Peyer's patch (tissue), 4 donors: ENCODE measurements at regions not wholly inside any gene's neighbourhood (a gene's known extent, or its start where the extent isn't known, plus 50 kb on each side); places are given as distances from the start of the nearest gene placed in this dataset.

Experiments
- POLR2A ChIP-seq, 2 donors: fragments of 450-650 bp; IDR thresholded peaks; one replicate each; pipeline ENCODE4 v1.5.1; 2017; ENCODE audit warnings: antibody characterized with exemption in 2 of 2, mild to moderate bottlenecking in 2 of 2, moderate library complexity in 2 of 2
- TF ChIP-seq, protein P1 (sequence below), 6 experiments: fragments of 450-650 bp in 4 of 6; fragments of 200-600 bp in 2 of 6; sonication (generic) in 1 of 6; IDR thresholded peaks; one replicate each; pipeline ENCODE4 v1.5.1; 2017 to 2019; ENCODE audit warnings: antibody characterized with exemption in 6 of 6, mild to moderate bottlenecking in 3 of 6, moderate library complexity in 1 of 6

DNA sequence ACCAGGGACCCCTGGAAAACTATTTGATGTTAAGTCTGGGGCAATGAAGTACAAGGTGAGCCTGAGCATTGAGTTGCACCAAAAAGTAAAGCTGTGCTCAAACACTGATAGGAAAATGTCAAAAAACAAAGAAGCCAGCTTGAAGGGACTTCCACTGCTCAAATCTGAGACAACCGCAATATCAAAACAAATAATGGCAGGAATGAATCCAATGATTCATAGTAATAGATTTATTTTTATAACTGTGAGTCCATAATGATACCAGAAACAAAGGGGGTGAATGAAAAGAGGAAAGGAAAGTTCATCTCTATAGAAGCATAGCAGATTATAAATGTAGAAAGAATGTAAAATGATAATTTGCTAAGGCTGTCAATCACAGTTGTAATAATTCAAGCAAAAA is 237.3 kb upstream of the ZBTB20 start:
- TF ChIP-seq, protein P1, sequence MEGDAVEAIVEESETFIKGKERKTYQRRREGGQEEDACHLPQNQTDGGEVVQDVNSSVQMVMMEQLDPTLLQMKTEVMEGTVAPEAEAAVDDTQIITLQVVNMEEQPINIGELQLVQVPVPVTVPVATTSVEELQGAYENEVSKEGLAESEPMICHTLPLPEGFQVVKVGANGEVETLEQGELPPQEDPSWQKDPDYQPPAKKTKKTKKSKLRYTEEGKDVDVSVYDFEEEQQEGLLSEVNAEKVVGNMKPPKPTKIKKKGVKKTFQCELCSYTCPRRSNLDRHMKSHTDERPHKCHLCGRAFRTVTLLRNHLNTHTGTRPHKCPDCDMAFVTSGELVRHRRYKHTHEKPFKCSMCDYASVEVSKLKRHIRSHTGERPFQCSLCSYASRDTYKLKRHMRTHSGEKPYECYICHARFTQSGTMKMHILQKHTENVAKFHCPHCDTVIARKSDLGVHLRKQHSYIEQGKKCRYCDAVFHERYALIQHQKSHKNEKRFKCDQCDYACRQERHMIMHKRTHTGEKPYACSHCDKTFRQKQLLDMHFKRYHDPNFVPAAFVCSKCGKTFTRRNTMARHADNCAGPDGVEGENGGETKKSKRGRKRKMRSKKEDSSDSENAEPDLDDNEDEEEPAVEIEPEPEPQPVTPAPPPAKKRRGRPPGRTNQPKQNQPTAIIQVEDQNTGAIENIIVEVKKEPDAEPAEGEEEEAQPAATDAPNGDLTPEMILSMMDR (IDR thresholded peaks at IDR 0.05), result no peak
- no peak for TF ChIP-seq POLR2A (IDR thresholded peaks at IDR 0.05)
